ENCODE measurements at regions not wholly inside any gene's neighbourhood (a gene's known extent, or its start where the extent isn't known, plus 50 kb on each side); places are given as distances from the start of the nearest gene placed in this dataset.

DNA sequence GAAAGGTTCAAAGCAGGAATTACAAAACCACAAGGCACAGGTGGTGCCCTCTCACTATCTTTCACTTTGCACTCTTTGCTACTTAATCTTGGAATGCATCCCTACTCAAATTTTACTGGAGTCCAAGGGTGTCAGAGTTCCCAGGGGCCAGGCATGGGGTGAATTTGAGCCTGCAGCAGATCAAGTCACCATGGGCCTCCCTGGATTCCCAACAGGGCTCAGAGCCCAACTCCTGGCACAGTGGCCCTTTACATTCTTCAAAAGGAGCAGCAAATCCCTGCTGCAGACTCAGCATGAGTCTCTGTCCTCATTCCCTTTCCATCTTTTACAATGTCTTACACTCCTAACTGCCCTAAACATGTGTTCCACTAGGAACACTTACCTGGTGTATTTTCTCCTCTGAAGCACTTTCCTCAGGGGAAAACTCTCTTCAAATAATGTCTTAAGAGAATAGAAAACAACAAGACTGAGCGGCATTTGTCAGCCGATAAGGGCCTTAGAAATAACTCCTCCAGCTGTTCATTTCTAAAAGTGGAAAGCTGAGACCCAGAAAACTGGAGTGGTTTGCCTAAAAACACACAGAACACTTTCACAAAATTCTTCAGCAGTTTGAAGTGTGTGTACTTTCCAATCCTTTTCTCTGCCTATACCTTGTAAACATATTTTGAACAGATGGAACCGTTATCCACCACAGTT lies 596.0 kb downstream of the INSC start:
- H3K9ac ChIP-seq (ENCODE audit: insufficient read depth in 1 of 2, low read depth in 2 of 2, low read length in 2 of 2), result no peak overlapping the region
- no TSS peak for BruUV-seq (replicated peaks)
- FAIRE-seq (no peak), DNase-seq (ENCODE audit: extremely low read depth in 1 of 4, low spot score in 3 of 4) (no peak), ATAC-seq (no peak)
- intact Hi-C loops (cut with micrococcal nuclease) (no loop called here), in situ Hi-C loops (cut with MboI) (no loop called here)
- no peaks in the 10 kb centered on the region for H3K4me1 ChIP-seq (replicated peaks in 1 of 2; ENCODE audit: control insufficient read depth in 2 of 2, insufficient read depth in 2 of 2, low read length in 2 of 2)
- H3K27ac ChIP-seq (ENCODE audit: extremely low read depth, low read depth, low read length), result no peak overlapping the region
- ChIA-PET CTCF (ENCODE audit: low intra/inter-chr PET ratio) (no interaction called here), POLR2A (no interaction called here)
- H3K4me2 ChIP-seq (ENCODE audit: insufficient read depth, low read length), result no peak overlapping the region
- no peaks in the 10 kb centered on the region for H3K9me3 ChIP-seq (replicated peaks; ENCODE audit: control insufficient read depth, insufficient read depth, low read depth, low read length)
- H3K27me3 ChIP-seq (ENCODE audit: control insufficient read depth in 2 of 2, insufficient read depth in 2 of 2, low read length in 2 of 2), result peaks cover 0 to 2% of the 10 kb centered on the region in 2 experiments; a peak in 2 of 5 replicates
- no peaks in the 10 kb centered on the region for H3K36me3 ChIP-seq (ENCODE audit: control insufficient read depth, insufficient read depth, low read length)
- no peaks in the 10 kb centered on the region for H3K79me2 ChIP-seq (ENCODE audit: control insufficient read depth, insufficient read depth, low read length)
- H2AFZ ChIP-seq (ENCODE audit: low read depth, low read length), result no peak overlapping the region
- WGBS (ENCODE audit: insufficient coverage, low coverage, missing lambda C conversion rate), result 2% methylated on average over 3 of the region's 3 CpGs
- no peaks in the 10 kb centered on the region for H3K9me1 ChIP-seq (ENCODE audit: control insufficient read depth, insufficient read depth, low read length)
- H3K4me3 ChIP-seq, result no peak overlapping the region
- H4K20me1 ChIP-seq (replicated peaks; ENCODE audit: control insufficient read depth, insufficient read depth, low read length), result no peaks in the 10 kb centered on the region
- TF ChIP-seq RBM34 (IDR thresholded peaks at IDR 0.05; ENCODE audit: borderline replicate concordance, insufficient read depth, low read length), result no peak
- TF ChIP-seq, protein P1, sequence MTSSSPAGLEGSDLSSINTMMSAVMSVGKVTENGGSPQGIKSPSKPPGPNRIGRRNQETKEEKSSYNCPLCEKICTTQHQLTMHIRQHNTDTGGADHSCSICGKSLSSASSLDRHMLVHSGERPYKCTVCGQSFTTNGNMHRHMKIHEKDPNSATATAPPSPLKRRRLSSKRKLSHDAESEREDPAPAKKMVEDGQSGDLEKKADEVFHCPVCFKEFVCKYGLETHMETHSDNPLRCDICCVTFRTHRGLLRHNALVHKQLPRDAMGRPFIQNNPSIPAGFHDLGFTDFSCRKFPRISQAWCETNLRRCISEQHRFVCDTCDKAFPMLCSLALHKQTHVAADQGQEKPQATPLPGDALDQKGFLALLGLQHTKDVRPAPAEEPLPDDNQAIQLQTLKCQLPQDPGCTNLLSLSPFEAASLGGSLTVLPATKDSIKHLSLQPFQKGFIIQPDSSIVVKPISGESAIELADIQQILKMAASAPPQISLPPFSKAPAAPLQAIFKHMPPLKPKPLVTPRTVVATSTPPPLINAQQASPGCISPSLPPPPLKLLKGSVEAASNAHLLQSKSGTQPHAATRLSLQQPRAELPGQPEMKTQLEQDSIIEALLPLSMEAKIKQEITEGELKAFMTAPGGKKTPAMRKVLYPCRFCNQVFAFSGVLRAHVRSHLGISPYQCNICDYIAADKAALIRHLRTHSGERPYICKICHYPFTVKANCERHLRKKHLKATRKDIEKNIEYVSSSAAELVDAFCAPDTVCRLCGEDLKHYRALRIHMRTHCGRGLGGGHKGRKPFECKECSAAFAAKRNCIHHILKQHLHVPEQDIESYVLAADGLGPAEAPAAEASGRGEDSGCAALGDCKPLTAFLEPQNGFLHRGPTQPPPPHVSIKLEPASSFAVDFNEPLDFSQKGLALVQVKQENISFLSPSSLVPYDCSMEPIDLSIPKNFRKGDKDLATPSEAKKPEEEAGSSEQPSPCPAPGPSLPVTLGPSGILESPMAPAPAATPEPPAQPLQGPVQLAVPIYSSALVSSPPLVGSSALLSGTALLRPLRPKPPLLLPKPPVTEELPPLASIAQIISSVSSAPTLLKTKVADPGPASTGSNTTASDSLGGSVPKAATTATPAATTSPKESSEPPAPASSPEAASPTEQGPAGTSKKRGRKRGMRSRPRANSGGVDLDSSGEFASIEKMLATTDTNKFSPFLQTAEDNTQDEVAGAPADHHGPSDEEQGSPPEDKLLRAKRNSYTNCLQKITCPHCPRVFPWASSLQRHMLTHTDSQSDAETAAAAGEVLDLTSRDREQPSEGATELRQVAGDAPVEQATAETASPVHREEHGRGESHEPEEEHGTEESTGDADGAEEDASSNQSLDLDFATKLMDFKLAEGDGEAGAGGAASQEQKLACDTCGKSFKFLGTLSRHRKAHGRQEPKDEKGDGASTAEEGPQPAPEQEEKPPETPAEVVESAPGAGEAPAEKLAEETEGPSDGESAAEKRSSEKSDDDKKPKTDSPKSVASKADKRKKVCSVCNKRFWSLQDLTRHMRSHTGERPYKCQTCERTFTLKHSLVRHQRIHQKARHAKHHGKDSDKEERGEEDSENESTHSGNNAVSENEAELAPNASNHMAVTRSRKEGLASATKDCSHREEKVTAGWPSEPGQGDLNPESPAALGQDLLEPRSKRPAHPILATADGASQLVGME (CRISPR knock-in tag; IDR thresholded peaks at IDR 0.05), result no peak
- TF ChIP-seq SRSF7 (optimal IDR thresholded peaks at IDR 0.05; ENCODE audit: low read depth, low read length), result no peak
- TF ChIP-seq, protein P2, sequence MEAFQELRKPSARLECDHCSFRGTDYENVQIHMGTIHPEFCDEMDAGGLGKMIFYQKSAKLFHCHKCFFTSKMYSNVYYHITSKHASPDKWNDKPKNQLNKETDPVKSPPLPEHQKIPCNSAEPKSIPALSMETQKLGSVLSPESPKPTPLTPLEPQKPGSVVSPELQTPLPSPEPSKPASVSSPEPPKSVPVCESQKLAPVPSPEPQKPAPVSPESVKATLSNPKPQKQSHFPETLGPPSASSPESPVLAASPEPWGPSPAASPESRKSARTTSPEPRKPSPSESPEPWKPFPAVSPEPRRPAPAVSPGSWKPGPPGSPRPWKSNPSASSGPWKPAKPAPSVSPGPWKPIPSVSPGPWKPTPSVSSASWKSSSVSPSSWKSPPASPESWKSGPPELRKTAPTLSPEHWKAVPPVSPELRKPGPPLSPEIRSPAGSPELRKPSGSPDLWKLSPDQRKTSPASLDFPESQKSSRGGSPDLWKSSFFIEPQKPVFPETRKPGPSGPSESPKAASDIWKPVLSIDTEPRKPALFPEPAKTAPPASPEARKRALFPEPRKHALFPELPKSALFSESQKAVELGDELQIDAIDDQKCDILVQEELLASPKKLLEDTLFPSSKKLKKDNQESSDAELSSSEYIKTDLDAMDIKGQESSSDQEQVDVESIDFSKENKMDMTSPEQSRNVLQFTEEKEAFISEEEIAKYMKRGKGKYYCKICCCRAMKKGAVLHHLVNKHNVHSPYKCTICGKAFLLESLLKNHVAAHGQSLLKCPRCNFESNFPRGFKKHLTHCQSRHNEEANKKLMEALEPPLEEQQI (IDR thresholded peaks at IDR 0.05), result no peak
- no peak for TF ChIP-seq HLTF (IDR thresholded peaks at IDR 0.05)
- TF ChIP-seq CBX5 (IDR thresholded peaks at IDR 0.05; ENCODE audit: borderline replicate concordance, low read depth), result no peak
- TF ChIP-seq ZFP1 (CRISPR knock-in tag; IDR thresholded peaks at IDR 0.05), result no peak
- no peak for TF ChIP-seq XRCC4 (IDR thresholded peaks at IDR 0.05; ENCODE audit: extremely low read depth, insufficient read depth, insufficient read length)
- no peak for TF ChIP-seq KLF10 (CRISPR knock-in tag; IDR thresholded peaks at IDR 0.05)
- no peak for TF ChIP-seq CREB1 (IDR thresholded peaks at IDR 0.05)
- no peak for TF ChIP-seq CREB1 (CRISPR knock-in tag; IDR thresholded peaks at IDR 0.05)
- no peak for TF ChIP-seq U2AF1 (optimal IDR thresholded peaks at IDR 0.05; ENCODE audit: low read depth, low read length)
